ENCODE measurements at regions not wholly inside any gene's neighbourhood (a gene's known extent, or its start where the extent isn't known, plus 50 kb on each side); places are given as distances from the start of the nearest gene placed in this dataset.

DNA sequence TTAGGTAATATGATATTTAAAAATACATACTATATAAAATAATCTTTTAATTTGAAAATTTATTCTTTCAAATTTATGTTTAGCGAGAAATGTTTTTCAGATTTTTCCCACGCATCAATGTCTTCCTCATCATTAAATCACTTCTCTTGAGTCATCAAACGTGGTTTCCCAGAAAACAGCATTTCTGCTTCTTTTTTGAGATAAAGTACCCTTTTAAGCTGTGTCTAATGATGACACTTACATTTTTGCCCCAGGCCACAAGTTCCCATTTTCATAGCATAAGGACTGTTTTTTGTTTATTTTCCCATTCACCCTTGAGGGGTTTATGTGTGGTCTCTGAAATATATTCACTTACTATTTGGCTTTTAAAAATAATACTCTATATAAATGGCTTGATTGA, 139.0 kb upstream of the HS3ST3A1 start:
- DNase-seq (ENCODE audit: low spot score) = no peak

DNA sequence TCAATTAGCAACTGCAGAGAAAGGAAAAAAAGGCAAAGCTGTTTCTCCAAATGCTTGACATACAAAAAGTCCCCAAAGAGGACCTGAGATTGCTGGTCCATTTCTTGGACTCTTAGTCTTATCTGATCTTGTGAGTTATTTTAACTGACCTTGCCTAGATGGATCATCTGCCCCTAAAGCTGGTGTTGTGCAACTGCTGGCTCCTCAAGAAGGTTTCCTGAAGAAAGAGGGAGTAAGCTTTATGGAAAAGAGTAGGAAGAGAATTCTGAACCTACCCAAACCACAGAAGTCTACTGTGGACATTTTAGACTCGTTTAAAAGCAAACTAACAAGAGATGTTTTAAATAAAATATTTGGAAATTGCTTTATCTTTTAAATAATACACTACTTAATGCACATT, 140.0 kb upstream of the HS3ST3A1 start:
- no peak for DNase-seq (ENCODE audit: low spot score)

DNA sequence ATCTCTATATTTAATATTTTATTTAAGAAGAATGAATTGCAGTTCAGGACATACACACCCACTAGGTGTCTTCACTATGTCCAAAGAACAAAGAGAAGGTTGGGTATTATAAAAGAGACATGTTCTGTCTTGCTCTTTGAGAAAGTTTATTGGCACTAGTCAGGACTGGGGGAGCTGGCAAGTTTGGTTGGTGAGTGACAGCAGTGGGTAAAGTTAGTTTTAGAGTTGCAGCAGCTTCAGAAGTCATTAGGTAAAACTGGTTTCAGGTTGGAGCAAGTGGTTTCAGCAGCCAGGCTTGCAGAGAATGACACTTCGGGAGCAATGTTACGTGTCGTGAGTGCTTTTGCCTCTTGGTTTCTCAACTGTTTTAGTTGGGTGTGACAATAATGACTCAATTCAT, 142.2 kb upstream of the HS3ST3A1 start:
- no peak for DNase-seq (ENCODE audit: low spot score)

- no peak for DNase-seq (ENCODE audit: low spot score)
Measured at GRCh38 chr17:13746404-13746803, 144.7 kb upstream of the HS3ST3A1 start.

GRCh38 chr17:13749166-13749890, 147.6 kb upstream of the HS3ST3A1 start:
- no peak for DNase-seq (ENCODE audit: low spot score)

- DNase-seq (ENCODE audit: low spot score) = no peak
Measured at GRCh38 chr17:13749891-13750235, 148.1 kb upstream of the HS3ST3A1 start.

DNA sequence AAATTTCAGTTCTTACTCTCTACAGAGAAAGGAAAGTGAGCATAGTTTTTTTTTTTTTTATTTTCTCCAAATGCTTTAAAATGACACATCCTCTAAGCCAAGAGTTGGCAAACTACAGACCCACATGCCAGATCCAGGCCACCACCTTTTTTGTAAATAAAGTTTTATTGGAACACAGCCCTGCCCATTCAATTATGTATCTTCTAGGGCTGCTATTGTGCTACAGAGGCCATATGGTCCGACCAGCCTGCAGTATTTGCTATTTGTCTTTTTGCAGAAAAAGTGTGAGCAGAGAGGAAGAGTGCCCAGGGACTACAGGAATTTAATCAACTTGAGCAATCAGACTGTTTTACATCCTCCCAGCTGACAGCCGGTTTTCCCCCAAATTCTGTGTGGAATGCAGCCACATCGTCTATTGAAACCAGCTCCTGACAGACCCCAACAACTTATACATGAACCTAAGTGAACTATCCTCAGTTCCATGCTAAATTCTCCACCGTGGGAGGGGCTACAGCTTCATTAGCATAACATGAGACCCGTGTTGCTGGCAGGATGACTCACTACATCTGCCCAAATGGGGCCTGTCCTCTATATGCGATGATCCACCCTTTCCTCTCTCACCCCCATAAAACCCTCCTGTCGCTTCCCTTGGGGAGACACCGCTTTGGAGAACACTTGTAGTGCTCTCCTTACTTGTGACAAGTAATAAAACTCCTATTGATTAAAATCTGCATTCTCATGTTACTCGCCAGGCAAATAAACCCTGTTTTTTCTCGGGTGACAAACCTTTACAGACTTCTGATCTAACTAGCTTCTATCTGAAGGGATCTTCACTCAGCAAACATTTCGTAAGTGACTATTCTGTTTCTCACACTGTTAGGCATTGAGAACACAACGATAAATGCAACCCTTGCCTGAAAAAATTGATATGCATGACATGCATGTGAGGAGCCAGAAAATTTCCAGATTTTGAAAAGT, 149.4 kb upstream of the HS3ST3A1 start:
- DNase-seq (ENCODE audit: low spot score) = no peak

GRCh38 chr17:13753154-13753553, 151.4 kb upstream of the HS3ST3A1 start:
- no peak for DNase-seq (ENCODE audit: low spot score)

- no peak for DNase-seq (ENCODE audit: low spot score)
Measured at GRCh38 chr17:13753771-13754170, 152.0 kb upstream of the HS3ST3A1 start.

DNA sequence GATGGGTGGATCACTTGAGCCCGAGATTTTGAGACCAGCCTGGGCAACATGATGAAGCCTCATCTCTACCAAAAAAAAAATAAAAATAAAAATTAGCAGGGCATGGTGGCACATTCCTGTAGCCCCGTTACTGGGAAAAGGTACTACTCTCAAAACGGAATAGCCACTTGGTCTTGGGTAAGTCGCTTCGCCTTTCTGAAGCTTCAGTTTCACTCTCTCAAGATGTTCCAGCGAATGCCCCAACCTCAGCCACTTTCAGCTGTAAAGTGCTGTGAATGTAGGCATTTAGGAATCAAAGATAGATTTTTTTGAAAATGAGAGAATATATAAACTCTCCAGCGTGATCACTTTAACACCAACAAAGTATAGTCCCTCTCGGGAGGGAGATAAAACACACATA, 154.1 kb upstream of the HS3ST3A1 start:
- DNase-seq (ENCODE audit: low spot score) = no peak

- no peak for DNase-seq (ENCODE audit: low spot score)
Measured at GRCh38 chr17:13756763-13757162, 155.0 kb upstream of the HS3ST3A1 start.

DNA sequence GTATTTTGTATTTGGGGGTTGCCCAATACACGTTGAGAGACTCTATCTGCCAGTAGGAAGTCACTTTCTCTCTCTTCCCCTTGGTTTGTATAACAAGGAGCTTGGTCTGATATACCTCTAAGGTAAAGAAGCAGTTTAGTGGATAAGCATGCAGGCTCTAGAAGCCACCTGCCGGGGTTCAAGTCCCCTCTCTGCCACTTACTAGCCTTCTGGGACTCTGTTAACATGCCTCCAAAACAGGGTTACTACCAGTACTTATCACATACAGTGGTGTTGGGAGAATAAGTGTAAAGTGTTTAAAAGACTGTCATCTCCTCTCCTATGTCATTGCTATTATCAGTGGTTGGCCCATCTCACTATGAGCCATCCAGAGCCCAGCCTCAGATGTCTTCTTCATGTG, 156.1 kb upstream of the HS3ST3A1 start:
- no peak for DNase-seq (ENCODE audit: low spot score)

GRCh38 chr17:13759518-13760335, 158.0 kb upstream of the HS3ST3A1 start:
- DNase-seq (ENCODE audit: low spot score) = no peak

GRCh38 chr17:13761038-13761603, 159.4 kb upstream of the HS3ST3A1 start:
- DNase-seq (ENCODE audit: low spot score) = no peak

DNA sequence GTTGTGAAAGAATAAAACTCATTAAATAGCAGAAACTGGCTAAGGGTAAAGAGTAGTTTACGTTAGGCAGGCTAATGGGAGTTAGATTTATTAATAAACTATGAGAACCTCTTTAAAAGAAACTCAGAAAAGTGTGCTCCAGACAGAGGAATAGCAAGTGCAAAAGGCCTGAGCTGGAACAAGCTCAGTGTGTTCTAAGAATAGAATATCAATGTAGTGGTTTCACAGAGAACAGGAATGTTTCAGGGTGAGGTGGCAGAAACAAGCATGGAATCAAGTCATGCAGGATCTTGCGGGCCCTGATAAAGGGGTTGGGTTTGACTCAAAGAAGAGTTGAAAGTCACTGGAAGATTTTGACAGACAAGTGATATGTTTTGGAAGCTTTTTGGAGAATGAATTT, 164.0 kb upstream of the HS3ST3A1 start:
- DNase-seq (ENCODE audit: low spot score) = no peak

- DNase-seq (ENCODE audit: low spot score) = no peak
Measured at GRCh38 chr17:13770702-13771101, 169.0 kb upstream of the HS3ST3A1 start.

- DNase-seq (ENCODE audit: low spot score) = no peak
Measured at GRCh38 chr17:13775450-13775849, 173.7 kb upstream of the HS3ST3A1 start.

GRCh38 chr17:13776027-13776551, 174.4 kb upstream of the HS3ST3A1 start:
- DNase-seq (ENCODE audit: low spot score) = no peak

DNA sequence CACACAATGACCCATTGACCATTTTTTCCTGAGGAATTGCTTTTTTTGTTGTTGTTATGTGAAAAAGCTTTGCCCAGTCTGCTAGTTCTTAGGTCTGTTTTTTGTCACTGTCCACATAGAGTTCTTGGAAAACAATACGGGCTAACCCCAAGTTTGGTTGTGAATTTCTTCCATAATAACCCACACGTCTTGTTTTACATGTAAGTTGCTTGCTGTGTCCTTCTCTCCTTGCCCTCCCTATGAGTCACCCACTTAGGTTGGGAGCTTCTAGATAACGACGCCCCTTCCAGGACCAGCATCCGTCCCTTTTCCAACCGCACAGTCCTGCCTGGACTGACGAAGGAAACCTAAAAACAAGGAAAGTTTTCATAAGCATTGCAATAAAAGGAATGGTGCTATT, 175.3 kb upstream of the HS3ST3A1 start:
- no peak for DNase-seq (ENCODE audit: low spot score)

GRCh38 chr17:13784434-13785095, 182.8 kb upstream of the HS3ST3A1 start:
- no peak for DNase-seq (ENCODE audit: low spot score)

GRCh38 chr17:13785981-13786598, 184.4 kb upstream of the HS3ST3A1 start:
- no peak for DNase-seq (ENCODE audit: low spot score)

Measured in kidney tubule cell (primary cell).